A549 (cell line): ENCODE measurements at regions not wholly inside any gene's neighbourhood (a gene's known extent, or its start where the extent isn't known, plus 50 kb on each side); places are given as distances from the start of the nearest gene placed in this dataset.

Experiments
- ATAC-seq, 2 experiments: fragments of 200-7000 bp in 1 of 2; fragments of >200 bp in 1 of 2; cut with Nextera tagmentation in 1 of 2; cut with Tn5 transposase in 1 of 2; 3 replicates each; pipeline versions ENCODE4 v1.8.0 to v1.9.1; 2018 to 2020; ENCODE audit warnings: mild to moderate bottlenecking in 1 of 2, moderate library complexity in 1 of 2
- CTCF ChIA-PET: fragments of 300-600 bp; sonication (Branson Sonifier 250); formaldehyde crosslinking; extraction: SDS; loops from one replicate; lab custom pipeline; 2021; ENCODE audit warnings: antibody characterized with exemption, inconsistent platforms; lab: Yijun Ruan, JAX
- POLR2A ChIA-PET: fragments of 350-600 bp; formaldehyde crosslinking; extraction: SDS; loops from one replicate; lab custom pipeline; 2021; ENCODE audit warnings: antibody characterized with exemption, inconsistent platforms; lab: Yijun Ruan, JAX
- DNase-seq, 2 experiments: peaks; one replicate each; pipeline versions ENCODE4 v3.0.0 to v3.0.0-alpha.2; 2011 to 2016; ENCODE audit warnings: low read depth in 1 of 2, low spot score in 1 of 2
- FAIRE-seq: peaks from 2 replicates; lab custom pipeline; 2011; peaks lifted over from hg19 to GRCh38; lab: Jason Lieb, UNC
- H3K27ac ChIP-seq, 2 experiments: fragments of >200 bp; sonication (Bioruptor Twin); formaldehyde crosslinking; 3 replicates each; pipeline ENCODE4 v1.5.1; 2016 to 2017
- H3K4me1 ChIP-seq: fragments of >200 bp; sonication (Bioruptor Twin); formaldehyde crosslinking; 3 replicates; pipeline ENCODE4 v1.6.1; 2016
- H3K4me2 ChIP-seq: fragments of >200 bp; sonication (Bioruptor Twin); formaldehyde crosslinking; 3 replicates; pipeline ENCODE4 v1.6.1; 2016
- H3K4me3 ChIP-seq: fragments of >200 bp; sonication (Bioruptor Twin); formaldehyde crosslinking; 3 replicates; pipeline ENCODE4 v1.5.1; 2016
- H3K9me3 ChIP-seq: fragments of >200 bp; sonication (Bioruptor Twin); formaldehyde crosslinking; 3 replicates; pipeline ENCODE4 v1.6.1; 2016
- CEBPB ChIP-seq, 2 experiments: fragments of >200 bp in 1 of 2; sonication (Bioruptor Twin) in 1 of 2; formaldehyde crosslinking in 1 of 2; IDR thresholded peaks; 2 replicates each; pipeline ENCODE4 v1.6.1; 2012 to 2016
- CHD2 ChIP-seq: fragments of 150-350 bp; IDR thresholded peaks from 2 replicates; pipeline ENCODE4 v1.6.1; 2014; ENCODE audit warnings: low read length; ENCODE audit not compliant: partially characterized antibody
- CHD4 ChIP-seq: fragments of 200-600 bp; sonication (generic); IDR thresholded peaks from 2 replicates; pipeline ENCODE4 v1.6.1; 2016; ENCODE audit warnings: antibody characterized with exemption, mild to moderate bottlenecking, borderline replicate concordance
- EHMT2 ChIP-seq: fragments of 200-600 bp; sonication (generic); IDR thresholded peaks from 2 replicates; pipeline ENCODE4 v1.6.1; 2016; ENCODE audit warnings: antibody characterized with exemption, low read depth, mild to moderate bottlenecking, moderate library complexity
- FOSB ChIP-seq: fragments of 250-450 bp; sonication (Bioruptor Pico); IDR thresholded peaks from 2 replicates; pipeline ENCODE4 v1.5.0; 2020; ENCODE audit warnings: mild to moderate bottlenecking, moderate library complexity
- FOXS1 ChIP-seq: fragments of 250-450 bp; sonication (Bioruptor Pico); IDR thresholded peaks from 2 replicates; pipeline ENCODE4 v1.5.0; 2020; ENCODE audit warnings: mild to moderate bottlenecking, moderate library complexity
- HDAC2 ChIP-seq: fragments of 200-600 bp; sonication (generic); IDR thresholded peaks from 2 replicates; pipeline ENCODE4 v1.6.1; 2016
- HOXB13 ChIP-seq: fragments of 250-450 bp; sonication (Bioruptor Pico); IDR thresholded peaks from 2 replicates; pipeline ENCODE4 v1.5.0; 2020; ENCODE audit warnings: low read depth, mild to moderate bottlenecking, moderate library complexity
- HOXB5 ChIP-seq: fragments of 250-450 bp; sonication (Bioruptor Pico); IDR thresholded peaks from 2 replicates; pipeline ENCODE4 v1.5.0; 2020; ENCODE audit warnings: mild to moderate bottlenecking, moderate library complexity
- KDM1A ChIP-seq: fragments of 200-600 bp; sonication (generic); IDR thresholded peaks from 2 replicates; pipeline ENCODE4 v1.6.1; 2016; ENCODE audit warnings: low read depth, mild to moderate bottlenecking
- NPAS2 ChIP-seq: fragments of 250-450 bp; sonication (Bioruptor Pico); IDR thresholded peaks from 2 replicates; pipeline ENCODE4 v1.8.0; 2022; ENCODE audit warnings: mild to moderate bottlenecking, moderate library complexity, borderline replicate concordance
- POLR2A ChIP-seq: IDR thresholded peaks from 2 replicates; pipeline ENCODE4 v1.6.1; 2012; ENCODE audit warnings: mild to moderate bottlenecking, low read length
- RARB ChIP-seq: fragments of 250-450 bp; sonication (Bioruptor Pico); IDR thresholded peaks from 2 replicates; pipeline ENCODE4 v1.8.0; 2021; ENCODE audit warnings: mild to moderate bottlenecking, moderate library complexity
- SMC3 ChIP-seq: fragments of >200 bp; sonication (Bioruptor Twin); formaldehyde crosslinking; IDR thresholded peaks from 3 replicates; pipeline ENCODE4 v1.6.1; 2018; ENCODE audit warnings: inconsistent platforms
- SREBF2 ChIP-seq: fragments of 450-650 bp; IDR thresholded peaks from 2 replicates; pipeline ENCODE4 v1.6.1; 2014; ENCODE audit warnings: mild to moderate bottlenecking, moderate library complexity
- TP53 ChIP-seq: fragments of 250-450 bp; sonication (Bioruptor Pico); IDR thresholded peaks from 2 replicates; pipeline ENCODE4 v1.5.0; 2021; ENCODE audit warnings: mild to moderate bottlenecking, moderate library complexity
- ZC3H11A ChIP-seq: fragments of 450-650 bp; IDR thresholded peaks from 2 replicates; pipeline ENCODE4 v1.6.1; 2014; ENCODE audit warnings: antibody characterized with exemption, mild to moderate bottlenecking
- ZFP36 ChIP-seq: fragments of 450-650 bp; IDR thresholded peaks from 2 replicates; pipeline ENCODE4 v1.6.1; 2014; ENCODE audit warnings: borderline replicate concordance; ENCODE audit not compliant: partially characterized antibody
- ZSCAN20 ChIP-seq: fragments of 250-450 bp; sonication (Bioruptor Pico); IDR thresholded peaks from 2 replicates; pipeline ENCODE4 v1.8.0; 2022; ENCODE audit warnings: mild to moderate bottlenecking, moderate library complexity
- WGBS: methylation state at CpG from one replicate; pipeline ENCODE4 v1.1.6; 2017; ENCODE audit errors: missing lambda C conversion rate; 5-methylcytosine and 5-hydroxymethylcytosine counted together
- TF ChIP-seq, protein P1 (sequence below): fragments of 150-350 bp; IDR thresholded peaks from 2 replicates; pipeline ENCODE4 v1.6.1; 2014; ENCODE audit warnings: low read depth, mild to moderate bottlenecking, low read length
- TF ChIP-seq, protein P2 (sequence below): fragments of 250-450 bp; sonication (Bioruptor Pico); IDR thresholded peaks from 2 replicates; pipeline ENCODE4 v1.5.0; 2020; ENCODE audit warnings: low read depth, mild to moderate bottlenecking, moderate library complexity
- TF ChIP-seq, protein P3 (sequence below): fragments of 450-650 bp; IDR thresholded peaks from 2 replicates; pipeline ENCODE4 v1.6.1; 2014; ENCODE audit warnings: antibody characterized with exemption
- TF ChIP-seq, protein P4 (sequence below): fragments of 250-450 bp; sonication (Bioruptor Pico); IDR thresholded peaks from 2 replicates; pipeline ENCODE4 v1.5.0; 2021; ENCODE audit warnings: mild to moderate bottlenecking, moderate library complexity, borderline replicate concordance

DNA sequence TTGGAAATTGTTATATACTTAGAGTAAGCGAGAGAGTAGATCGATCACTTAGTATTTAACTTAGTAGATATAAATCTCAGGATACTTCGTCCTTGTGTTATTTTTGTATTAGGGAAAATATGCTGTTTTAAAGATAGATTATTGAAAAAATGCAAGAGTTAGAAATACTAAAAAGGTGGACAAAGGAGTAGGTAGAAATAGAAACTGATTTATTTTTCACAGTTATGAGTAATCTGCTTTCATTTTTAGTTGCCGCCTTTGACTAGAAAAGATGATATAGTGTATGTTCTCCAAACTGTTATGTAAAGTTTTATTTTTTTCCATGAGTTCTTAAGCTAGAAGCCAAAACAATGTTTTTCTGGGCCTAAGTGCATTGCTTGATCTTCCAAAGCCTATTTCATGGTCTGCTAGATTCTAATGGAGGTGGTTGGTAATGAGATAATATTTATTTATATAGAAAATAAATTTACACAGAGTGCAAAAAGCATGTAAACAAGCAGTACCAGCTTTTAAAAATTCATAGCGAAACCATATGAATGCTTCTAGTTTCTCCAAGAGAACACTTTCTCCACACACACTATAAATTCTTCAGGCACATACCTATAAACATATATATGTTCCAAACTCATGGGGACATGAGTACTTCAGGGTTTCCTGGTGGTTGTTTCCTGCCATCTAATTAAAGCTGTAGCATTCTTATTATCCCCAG lies 61.1 kb downstream of the DIPK2A start:
- no peak for ATAC-seq
- no peak for TF ChIP-seq TP53 (CRISPR knock-in tag)
- no peak for TF ChIP-seq NPAS2
- TF ChIP-seq RARB (CRISPR knock-in tag), result no peak
- TF ChIP-seq, all 56 proteins: peak for 0
- CTCF ChIA-PET, result no interaction called here
- DNase-seq (no peak), FAIRE-seq (no peak)
- Histone ChIP-seq H3K4me1 (no peaks in the 10 kb centered on the region), H3K9me3 (no peaks in the 10 kb centered on the region), H3K27ac (no peak overlapping the region), H3K4me2 (no peak overlapping the region), H3K4me3 (no peak overlapping the region)
- POLR2A ChIA-PET, result no interaction called here
- WGBS, result 64% methylated on average over 5 of the region's 5 CpGs

DNA sequence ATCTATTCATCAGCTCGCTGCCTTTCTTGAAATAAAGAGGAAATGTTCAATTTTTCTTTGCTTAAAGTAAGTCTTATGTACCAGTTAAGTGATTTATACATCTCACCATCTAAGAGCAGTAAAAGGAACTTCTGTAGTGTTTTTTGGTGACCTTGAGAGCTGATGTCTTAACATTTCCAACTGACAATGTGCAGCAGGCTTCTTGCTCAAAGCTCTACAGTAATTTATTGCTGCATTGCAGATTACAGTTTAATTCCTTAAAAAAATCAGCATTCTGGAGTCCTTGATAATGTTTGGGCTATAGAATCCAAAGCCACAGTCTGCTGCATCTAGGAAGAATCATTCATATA lies 61.6 kb downstream of the DIPK2A start:
- ChIA-PET CTCF (no interaction called here), POLR2A (no interaction called here)
- ATAC-seq, result no peak

DNA sequence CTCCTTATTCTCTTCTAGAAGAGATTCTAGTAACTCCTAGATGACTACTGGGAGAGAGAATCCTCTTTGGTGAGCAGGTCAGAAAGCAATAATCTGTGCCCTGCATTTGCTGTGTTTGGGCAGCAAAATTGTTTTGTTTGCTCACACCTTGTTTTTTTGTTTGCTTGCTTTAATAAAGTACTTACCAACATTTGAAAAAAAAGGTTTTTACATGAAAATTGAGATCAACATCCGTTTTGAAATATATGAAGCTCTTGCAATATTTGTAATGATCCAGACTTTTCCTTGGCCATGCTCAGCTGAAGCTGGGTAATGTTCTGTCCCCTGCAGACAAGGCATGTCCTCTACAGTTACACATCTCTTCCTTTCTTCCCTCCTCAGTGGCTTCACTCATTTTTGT lies 62.2 kb downstream of the DIPK2A start:
- POLR2A ChIA-PET, result no interaction called here
- no peak for ATAC-seq
- TF ChIP-seq TP53 (CRISPR knock-in tag), result no peak
- TF ChIP-seq FOXS1, result no peak
- no peak for TF ChIP-seq CEBPB (IDR thresholded peaks at IDR 0.05)
- no peak for TF ChIP-seq KDM1A
- TF ChIP-seq ZC3H11A, result no peak
- TF ChIP-seq SMC3, result no peak
- TF ChIP-seq CHD2, result no peak
- TF ChIP-seq, protein P1, sequence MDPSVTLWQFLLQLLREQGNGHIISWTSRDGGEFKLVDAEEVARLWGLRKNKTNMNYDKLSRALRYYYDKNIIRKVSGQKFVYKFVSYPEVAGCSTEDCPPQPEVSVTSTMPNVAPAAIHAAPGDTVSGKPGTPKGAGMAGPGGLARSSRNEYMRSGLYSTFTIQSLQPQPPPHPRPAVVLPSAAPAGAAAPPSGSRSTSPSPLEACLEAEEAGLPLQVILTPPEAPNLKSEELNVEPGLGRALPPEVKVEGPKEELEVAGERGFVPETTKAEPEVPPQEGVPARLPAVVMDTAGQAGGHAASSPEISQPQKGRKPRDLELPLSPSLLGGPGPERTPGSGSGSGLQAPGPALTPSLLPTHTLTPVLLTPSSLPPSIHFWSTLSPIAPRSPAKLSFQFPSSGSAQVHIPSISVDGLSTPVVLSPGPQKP, result no peak
- TF ChIP-seq, protein P2, sequence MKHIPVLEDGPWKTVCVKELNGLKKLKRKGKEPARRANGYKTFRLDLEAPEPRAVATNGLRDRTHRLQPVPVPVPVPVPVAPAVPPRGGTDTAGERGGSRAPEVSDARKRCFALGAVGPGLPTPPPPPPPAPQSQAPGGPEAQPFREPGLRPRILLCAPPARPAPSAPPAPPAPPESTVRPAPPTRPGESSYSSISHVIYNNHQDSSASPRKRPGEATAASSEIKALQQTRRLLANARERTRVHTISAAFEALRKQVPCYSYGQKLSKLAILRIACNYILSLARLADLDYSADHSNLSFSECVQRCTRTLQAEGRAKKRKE, result no peak
- TF ChIP-seq, protein P3, sequence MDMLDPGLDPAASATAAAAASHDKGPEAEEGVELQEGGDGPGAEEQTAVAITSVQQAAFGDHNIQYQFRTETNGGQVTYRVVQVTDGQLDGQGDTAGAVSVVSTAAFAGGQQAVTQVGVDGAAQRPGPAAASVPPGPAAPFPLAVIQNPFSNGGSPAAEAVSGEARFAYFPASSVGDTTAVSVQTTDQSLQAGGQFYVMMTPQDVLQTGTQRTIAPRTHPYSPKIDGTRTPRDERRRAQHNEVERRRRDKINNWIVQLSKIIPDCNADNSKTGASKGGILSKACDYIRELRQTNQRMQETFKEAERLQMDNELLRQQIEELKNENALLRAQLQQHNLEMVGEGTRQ, result no peak
- TF ChIP-seq ZSCAN20 (CRISPR knock-in tag), result no peak
- TF ChIP-seq, protein P4, sequence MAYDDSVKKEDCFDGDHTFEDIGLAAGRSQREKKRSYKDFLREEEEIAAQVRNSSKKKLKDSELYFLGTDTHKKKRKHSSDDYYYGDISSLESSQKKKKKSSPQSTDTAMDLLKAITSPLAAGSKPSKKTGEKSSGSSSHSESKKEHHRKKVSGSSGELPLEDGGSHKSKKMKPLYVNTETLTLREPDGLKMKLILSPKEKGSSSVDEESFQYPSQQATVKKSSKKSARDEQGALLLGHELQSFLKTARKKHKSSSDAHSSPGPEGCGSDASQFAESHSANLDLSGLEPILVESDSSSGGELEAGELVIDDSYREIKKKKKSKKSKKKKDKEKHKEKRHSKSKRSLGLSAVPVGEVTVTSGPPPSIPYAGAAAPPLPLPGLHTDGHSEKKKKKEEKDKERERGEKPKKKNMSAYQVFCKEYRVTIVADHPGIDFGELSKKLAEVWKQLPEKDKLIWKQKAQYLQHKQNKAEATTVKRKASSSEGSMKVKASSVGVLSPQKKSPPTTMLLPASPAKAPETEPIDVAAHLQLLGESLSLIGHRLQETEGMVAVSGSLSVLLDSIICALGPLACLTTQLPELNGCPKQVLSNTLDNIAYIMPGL (CRISPR knock-in tag), result no peak
- TF ChIP-seq ZFP36, result no peak
- TF ChIP-seq EHMT2, result no peak
- TF ChIP-seq FOSB, result no peak
- no peak for TF ChIP-seq RARB (CRISPR knock-in tag)
- no peak for TF ChIP-seq HOXB5 (CRISPR knock-in tag)
- TF ChIP-seq HOXB13 (CRISPR knock-in tag), result no peak
- no peak for TF ChIP-seq HDAC2
- 0% methylated on average over 1 of the region's 1 CpG for WGBS
- CTCF ChIA-PET, result no interaction called here
- Histone ChIP-seq H3K4me3 (no peak overlapping the region), H3K27ac (no peak overlapping the region), H3K4me2 (no peak overlapping the region), H3K9me3 (no peaks in the 10 kb centered on the region), H3K4me1 (no peaks in the 10 kb centered on the region)
- DNase-seq, result no peak
- no peak for FAIRE-seq

More for the DNA sequence above, 61.6 kb downstream of the DIPK2A start:
- H3K4me2 ChIP-seq, result no peak overlapping the region
- no peaks in the 10 kb centered on the region for H3K4me1 ChIP-seq
- no peak overlapping the region for H3K27ac ChIP-seq
- H3K4me3 ChIP-seq, result no peak overlapping the region
- TF ChIP-seq CHD4 (no peak), HOXB13 (CRISPR knock-in tag) (no peak), EHMT2 (no peak), SREBF2 (no peak), POLR2A (no peak)
- TF ChIP-seq, protein P4 (CRISPR knock-in tag), result no peak
- no peak for DNase-seq
- FAIRE-seq, result no peak
- H3K9me3 ChIP-seq, result no peaks in the 10 kb centered on the region
- 9% methylated on average over 1 of the region's 1 CpG for WGBS
